Choroid plexus epithelial cell (primary cell): ENCODE measurements at regions not wholly inside any gene's neighbourhood (a gene's known extent, or its start where the extent isn't known, plus 50 kb on each side); places are given as distances from the start of the nearest gene placed in this dataset.

Experiments
- DNase-seq: peaks from one replicate; pipeline ENCODE4 v3.0.0-alpha.2; 2010; ENCODE audit warnings: low read depth
- H3K4me3 ChIP-seq: 2 replicates; pipeline ENCODE4 v1.5.1; 2011; ENCODE audit warnings: low read depth, mild to moderate bottlenecking, control low read depth, low read length, moderate library complexity
- CTCF ChIP-seq: conservative IDR thresholded peaks from 2 replicates; pipeline ENCODE4 v1.5.1; 2011; ENCODE audit warnings: low read depth, mild to moderate bottlenecking, control low read depth, inconsistent platforms, low read length, moderate library complexity

- no peak for TF ChIP-seq CTCF
- H3K4me3 ChIP-seq, result no peak overlapping the region
- peak; percentile 19 for DNase-seq
Observed at GRCh38 chr5:18236386-18236785, 602.1 kb downstream of the TAF11L14 start.

- no peak overlapping the region for H3K4me3 ChIP-seq
- no peak for DNase-seq
- no peak for TF ChIP-seq CTCF
Observed at GRCh38 chr5:18238321-18238720, 604.1 kb downstream of the TAF11L14 start.

- DNase-seq, result no peak
- no peak overlapping the region for H3K4me3 ChIP-seq
- TF ChIP-seq CTCF, result no peak
Observed at GRCh38 chr5:18240971-18241370, 606.7 kb downstream of the TAF11L14 start.

GRCh38 chr5:18243846-18244245, 609.6 kb downstream of the TAF11L14 start:
- TF ChIP-seq CTCF, result no peak
- H3K4me3 ChIP-seq, result no peak overlapping the region
- no peak for DNase-seq

GRCh38 chr5:18244309-18244708, 610.0 kb downstream of the TAF11L14 start:
- TF ChIP-seq CTCF, result no peak
- H3K4me3 ChIP-seq, result no peak overlapping the region
- DNase-seq, result no peak

- no peak for DNase-seq
- H3K4me3 ChIP-seq, result no peak overlapping the region
- no peak for TF ChIP-seq CTCF
Observed at GRCh38 chr5:18252559-18252958, 618.3 kb downstream of the TAF11L14 start.

GRCh38 chr5:18264126-18264882, 630.0 kb downstream of the TAF11L14 start:
- no peak overlapping the region for H3K4me3 ChIP-seq
- DNase-seq, result no peak
- TF ChIP-seq CTCF, result no peak
